Iris pigment epithelial cell (primary cell): ENCODE measurements at regions not wholly inside any gene's neighbourhood (a gene's known extent, or its start where the extent isn't known, plus 50 kb on each side); places are given as distances from the start of the nearest gene placed in this dataset.

Source experiments
- DNase-seq: peaks from one replicate; pipeline ENCODE4 v3.0.0-alpha.2; 2011; ENCODE audit warnings: low read depth

DNA sequence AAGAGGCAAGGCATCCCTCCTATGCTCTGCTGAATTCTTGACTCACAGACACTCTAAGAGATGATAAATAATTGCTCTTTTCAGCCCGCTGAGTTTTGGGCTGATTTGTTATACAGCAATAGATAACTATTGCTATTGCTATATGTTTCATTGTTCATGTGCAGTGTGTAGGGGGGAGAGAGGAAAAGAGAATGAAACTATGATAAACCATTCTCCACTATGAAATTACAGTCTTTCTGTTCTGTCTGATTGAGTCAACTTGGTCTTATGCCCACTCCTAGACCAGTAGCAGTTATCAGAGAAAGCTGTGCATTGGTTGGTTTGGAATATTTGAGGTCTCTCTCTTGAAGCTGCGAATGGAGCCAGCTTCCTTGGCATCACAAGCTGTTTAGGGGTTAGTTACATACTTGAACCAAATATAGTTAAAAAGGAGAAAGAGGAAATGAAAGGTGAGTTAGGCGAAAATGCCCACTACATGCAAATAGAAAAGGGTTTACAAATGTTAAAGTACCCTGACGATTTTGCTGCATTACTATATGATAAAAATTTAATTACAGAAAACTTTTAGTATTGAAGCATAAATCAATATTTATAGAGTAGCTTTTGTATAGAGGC, 136.3 kb upstream of the ACTBL2 start:
- DNase-seq = no peak

DNA sequence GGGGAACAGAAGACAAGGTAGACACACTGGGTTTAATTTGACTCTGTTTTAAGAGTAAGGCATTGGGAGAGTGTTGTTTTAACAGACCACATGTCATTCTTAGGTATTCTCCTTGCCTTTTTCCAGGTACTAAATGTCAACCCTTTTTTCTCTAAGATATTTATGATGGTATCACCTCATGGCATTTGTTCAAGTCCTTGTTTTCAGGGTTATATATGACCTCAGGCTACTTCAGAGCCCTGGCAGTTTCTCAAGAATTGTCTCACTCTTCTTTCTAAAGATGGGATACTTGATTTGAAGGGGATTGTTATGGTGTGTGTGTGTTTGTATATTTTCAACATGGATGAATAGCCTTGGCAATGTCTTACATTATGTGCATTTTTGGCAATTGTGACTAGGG, 131.1 kb upstream of the ACTBL2 start:
- DNase-seq = no peak

DNA sequence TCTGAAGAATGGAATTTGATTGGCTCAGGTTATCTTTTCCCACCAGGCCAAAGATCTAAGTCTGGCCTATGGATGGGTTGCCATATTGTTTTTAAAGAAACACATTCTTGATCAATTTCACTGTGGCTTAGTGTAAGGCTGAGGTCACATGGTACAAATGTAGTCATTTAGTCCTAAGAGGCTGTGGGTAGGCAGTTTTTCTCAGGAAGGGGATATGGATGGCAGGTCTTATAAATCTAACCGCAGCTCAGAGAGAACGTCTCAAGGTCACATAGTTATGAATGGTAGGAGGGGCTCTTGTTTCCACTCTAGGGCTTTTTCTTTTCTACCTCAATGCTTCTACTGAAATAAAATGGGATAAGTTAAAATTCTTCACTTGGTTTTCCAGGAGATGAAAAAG, 128.6 kb upstream of the ACTBL2 start:
- no peak for DNase-seq

DNA sequence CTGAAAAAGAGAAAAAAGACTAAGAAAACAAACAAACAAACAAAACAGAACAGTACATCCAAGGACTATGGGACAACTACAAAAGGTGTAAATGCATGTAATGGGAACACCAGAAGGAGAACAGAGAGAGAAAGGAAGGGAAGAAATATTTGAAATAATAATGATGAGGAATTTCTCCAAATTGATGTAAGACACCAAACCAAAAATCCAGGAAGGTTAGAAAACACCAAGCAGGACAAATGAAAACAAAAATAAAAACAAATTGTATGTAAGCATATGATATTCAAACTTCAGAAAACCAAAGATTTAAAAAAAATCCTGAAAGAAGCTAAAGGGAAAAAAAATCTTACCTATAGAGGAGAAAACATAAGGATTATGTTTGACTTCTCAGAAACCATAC, 125.9 kb upstream of the ACTBL2 start:
- no peak for DNase-seq

DNA sequence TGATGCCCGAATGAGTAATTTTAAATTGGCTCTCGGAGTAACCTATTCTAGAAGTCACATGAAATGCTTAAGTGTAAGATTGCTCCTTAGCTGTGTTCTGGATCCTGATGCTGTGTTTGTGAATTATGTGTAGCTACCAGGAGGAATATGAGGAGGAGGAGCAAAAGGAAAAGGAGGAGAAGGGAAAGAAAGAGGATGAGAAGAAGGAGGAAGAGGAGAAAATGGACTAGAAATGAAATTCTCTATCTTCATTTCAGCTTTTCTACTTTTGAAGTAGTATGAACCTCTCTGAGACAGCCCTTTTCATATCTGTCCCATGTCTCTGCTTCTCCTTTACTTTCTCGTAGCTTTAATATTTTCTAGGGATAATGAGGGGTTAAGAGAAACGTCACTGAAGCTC, 119.4 kb upstream of the ACTBL2 start:
- no peak for DNase-seq

DNA sequence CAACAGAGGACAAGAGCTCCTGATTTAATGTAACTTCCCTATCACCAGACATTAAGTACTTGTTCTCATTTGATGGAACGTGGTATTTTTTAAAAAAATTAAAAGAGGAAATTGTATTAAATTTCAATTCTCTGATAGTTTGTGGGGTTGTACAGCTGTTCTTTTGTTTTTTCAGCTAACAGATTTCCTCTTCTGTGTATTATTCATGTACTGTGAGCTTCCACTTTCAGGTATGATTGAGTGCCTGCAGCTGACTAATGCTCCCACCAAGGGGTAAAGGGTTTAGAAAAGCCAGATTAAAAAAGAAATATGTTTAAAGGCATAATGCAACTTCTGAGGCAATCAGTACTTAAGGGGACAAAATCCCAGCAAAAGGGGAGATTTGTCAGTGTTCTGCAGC, 117.7 kb upstream of the ACTBL2 start:
- DNase-seq = no peak

DNA sequence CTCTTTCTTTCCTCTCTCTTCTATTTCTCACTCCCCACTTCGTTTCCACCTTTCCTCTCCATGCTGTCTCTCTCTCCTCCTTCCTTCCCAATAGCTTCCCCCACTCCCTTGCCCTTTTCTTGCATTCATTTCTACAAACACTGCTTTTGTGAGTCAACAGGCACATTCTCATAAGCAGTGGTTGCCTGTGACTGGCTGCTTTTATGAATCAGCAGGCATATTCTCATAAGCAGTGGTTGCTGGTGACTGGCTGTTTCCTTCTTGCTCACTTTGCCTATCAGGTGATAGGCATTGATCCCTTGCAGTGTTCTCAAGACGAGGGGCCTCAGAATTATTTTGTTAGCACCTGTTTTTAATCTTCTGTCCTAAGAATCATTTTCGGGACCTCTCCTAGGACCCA, 116.1 kb upstream of the ACTBL2 start:
- DNase-seq = peak; percentile 89

DNA sequence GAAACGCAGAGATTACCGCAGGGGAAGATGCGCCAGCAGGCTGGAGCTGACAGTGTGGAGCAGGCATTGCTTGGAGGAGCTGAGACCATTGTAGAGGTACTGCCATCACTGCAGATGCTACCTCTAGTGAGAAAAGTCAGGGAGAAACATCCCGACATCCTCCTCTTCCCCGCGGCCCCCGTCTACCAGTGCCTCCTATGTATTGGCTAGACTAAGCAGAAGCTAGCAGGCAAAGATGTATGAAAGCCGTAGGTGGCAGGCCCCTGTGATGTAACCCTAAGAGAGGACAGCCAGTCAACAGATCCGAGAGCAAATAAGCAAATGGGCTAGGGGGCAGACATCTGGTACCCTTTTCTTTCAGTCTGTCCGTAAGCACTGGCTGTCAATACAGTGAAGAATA, 115.5 kb upstream of the ACTBL2 start:
- DNase-seq = no peak

DNA sequence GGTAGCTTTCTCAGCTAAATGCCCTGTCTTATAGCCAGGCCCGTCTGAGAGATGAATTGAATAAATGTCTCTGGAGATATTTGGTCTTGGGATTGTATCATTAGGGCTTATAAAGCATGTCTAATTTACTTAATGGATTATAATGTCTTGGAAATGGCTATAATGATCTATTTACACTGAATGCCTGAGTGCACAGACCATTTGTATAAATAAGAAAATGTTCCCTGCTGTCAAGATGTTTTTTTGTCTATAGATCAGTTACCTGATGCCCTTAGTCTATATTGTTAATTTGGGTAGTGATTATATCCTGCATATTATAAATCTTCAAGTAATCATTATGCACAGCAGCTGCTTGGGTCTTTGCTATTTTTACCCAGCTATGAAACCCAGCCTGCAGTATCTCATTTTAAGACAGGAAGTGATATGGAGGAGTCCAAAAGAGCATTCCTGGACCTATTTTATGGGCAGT, 112.9 kb upstream of the ACTBL2 start:
- no peak for DNase-seq

DNA sequence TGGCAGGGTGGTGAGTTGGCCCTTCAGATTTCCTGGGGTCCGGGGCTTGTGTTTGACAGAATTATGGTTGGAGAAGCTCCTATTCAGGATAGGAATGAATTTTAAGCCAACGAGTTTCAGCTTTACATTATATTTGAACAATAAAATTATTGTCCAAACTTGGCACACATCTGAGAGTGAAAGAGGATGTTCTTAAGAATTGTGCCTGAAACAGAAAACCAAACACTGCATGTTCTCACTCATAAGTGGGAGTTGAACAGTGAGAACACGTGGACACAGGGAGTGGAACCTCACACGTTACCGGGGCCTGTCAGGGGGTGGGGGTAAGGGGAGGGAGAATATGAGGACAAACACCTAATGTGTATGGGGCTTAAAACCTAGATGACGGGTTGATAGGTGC, 111.8 kb upstream of the ACTBL2 start:
- no peak for DNase-seq

DNA sequence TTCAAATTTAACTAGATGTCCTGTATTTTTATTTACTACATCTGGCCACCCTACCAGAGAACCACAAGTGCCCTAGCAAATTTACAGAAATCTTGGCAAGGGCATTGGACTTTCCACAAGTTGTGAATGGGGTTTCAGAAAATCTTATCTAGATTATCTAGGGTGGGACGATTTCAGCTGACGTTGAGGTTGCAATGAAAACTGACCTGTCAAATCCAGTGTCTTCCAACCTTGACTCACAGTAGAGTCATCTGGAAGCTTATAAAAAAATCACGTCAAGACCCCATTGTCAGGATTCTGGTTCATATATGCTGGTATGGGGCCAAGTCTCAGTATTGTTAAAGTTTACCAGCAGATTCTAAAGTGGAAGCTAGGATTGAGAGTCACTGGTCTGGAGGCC, 109.6 kb upstream of the ACTBL2 start:
- no peak for DNase-seq

DNA sequence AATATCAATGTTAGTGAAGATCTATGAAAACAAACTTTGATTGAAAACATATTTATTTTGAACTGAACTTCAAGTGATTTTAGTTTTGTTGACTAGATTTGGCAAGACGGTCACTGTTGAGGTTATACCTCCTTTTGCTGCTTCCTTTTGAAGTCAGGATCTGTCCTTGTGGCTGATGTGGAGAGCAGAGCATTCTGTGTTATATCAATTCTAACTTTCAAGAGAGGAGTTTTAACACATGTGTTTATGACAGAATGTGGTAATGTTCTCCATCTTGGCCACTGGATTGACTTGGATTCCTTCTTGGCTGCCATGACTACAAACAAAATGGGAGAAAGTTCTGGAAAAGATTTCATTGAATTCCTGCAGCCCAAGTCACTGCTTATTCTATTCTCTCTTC, 104.0 kb upstream of the ACTBL2 start:
- no peak for DNase-seq

DNA sequence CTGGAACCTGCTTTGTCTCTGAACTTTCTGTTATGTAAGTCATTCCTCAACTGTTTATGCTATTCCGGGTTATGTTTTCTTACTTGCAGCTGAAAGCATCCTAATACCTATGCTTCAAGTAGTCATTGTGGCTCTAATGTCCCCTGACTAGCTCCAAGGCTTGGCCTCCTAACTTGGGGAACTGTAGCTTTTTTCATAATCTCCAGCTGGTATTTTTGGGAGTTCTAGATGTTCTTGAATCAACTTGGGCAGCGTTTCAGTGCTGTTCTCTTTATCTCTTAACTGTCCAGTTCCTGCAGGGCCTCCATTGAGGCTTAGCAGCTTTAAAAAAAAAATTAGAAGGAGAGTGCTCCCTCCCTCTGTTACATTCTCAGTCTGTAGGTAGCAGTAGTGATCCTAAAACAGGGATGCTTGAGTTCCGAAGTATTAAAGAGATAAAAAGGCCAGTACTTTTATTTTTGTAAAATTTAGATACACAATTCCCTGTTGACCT, 100.0 kb upstream of the ACTBL2 start:
- no peak for DNase-seq

DNA sequence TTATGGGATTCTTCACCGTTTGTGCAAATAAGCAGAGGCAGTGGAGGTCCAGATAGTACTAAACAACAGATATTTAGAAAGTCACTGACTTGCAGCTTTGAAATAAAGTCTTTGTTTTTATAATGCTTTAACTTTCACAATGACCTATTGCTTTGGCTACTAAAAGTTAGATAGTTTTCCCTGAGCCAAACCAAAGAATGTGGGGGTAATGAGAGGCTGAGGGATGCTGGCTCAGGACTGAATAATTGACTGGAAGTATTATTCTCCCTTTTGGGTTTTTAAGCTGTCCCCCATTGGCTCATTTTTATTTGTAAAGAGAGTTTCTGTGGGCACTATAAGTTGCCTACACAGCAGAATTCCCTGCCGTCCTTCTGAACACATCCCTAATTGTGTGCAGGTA, 99.2 kb upstream of the ACTBL2 start:
- DNase-seq = no peak

DNA sequence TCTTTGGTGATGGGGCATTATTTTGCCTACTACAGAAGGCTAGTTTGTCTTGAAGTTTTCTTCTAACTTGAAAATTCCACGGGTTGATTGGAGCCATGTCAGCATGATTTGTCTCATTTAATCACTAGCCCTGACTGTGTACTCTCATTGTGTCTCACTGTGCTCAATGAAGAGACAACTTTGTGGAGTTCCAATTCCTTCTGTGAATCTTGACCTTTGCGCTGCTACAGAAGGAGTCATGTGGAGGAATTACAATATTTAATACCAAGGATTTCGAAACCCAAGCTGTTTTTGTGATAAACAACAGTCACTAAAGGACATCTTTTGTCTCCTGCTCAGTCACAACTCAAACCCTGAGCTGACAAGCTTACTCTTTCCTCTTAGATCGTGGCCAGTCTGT, 98.6 kb upstream of the ACTBL2 start:
- DNase-seq = no peak

DNA sequence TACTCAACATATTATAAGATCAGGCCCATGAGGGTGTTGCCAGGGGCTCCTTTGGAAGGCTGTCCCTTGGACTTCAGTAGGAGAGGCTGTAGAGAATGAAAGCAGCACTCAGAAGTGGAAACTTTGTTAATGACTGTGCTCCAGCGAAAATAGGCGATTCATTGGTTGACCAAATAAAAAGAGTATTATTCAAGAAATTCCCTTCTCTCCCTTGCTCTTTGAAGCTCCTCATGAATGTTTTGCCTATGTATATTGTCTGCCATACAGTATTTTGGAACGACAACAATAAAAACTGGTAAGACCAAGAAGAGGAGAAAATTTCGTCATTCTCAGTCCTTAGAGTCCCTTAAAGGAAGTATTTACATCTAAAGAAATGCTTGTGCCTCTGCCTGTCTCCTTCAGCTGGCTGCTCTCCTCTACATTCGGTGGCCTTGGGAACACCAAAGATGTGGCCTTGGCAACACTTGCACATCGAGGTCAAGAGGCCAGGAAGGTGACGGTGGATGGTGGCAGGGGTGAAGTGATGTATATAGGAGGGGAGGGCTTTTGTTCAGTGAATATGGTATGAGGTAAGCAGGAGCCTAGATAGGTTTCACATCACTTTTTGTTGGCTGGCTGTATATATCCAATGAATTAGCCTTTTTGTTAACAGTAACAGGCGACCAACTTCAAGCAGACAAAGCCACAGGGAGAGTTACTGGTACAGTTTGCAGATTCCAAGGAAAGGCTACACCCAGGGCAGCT, 95.0 kb upstream of the ACTBL2 start:
- DNase-seq = no peak

DNA sequence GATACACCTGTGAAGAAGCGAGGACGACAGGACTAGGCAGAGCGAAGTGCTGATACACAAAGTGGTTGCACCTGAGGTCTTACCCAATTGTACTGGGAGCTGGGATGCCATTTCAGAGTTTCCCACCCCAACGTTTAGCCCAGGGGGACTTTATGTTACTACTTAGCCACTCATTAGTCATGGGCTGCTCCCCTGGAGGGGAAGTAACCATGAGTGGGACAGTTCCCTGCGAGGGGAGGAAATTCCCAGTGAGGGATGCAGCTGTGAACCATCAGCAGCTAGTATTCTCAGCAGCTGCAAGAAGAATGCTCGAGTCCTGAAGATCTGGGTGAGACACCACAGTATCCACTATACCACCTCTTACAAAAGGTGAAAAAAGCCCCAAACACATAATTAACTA, 93.7 kb upstream of the ACTBL2 start:
- DNase-seq = no peak

DNA sequence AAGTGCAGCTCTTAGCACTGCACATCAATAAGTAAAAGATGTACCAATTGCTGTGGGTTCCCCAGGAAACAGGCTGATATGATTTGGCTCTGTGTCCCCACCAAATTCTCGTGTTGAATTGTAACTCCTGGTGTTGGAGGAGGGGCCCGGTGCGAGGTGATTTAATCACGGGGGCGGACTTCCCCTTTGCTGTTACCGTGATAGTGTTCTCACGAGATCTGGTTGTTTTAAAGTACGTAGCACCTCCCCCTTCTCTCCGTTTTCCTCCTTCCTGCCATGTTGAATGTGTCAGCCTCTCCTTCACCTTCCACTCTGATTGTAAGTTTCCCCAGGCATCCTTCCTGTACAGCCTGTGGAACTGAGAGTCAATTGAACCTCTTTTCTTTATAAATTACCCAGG, 93.2 kb upstream of the ACTBL2 start:
- no peak for DNase-seq

DNA sequence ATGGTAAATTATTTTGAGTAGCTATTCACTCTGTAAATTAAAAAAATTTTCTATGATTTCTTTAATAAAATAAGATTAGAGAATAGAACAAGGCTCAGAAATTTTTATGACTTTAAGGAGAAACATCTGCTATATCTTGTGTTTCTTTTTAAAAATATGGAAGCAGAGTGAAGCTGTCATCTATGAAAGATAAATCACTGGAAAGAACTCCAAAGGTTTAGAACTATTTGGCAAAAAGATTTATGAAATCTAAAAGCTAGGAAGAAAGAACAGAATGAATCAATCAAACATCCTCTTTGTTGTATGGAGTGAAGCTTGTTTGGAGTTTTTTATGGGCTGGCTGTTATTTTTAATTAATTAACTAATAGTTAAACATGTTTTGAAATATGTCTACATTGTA, 89.8 kb upstream of the ACTBL2 start:
- DNase-seq = no peak

DNA sequence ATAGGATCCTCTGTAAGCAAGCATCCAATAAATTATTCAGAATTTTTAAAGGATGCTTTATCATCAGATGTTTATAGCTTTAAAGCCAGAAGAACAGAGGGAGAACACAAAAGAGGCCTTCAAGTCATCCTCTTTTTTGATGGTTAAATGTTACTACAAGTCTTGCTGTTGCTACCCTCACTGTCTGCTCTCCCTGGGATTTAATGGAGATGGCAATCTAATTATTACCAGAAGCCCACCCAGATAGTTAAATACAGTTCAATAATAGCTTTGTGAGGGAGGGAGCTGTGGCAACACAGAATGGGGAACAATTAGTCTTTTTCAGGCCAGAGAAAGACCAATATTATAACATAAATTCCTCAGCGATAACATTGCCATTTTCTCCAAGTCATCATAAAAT, 87.0 kb upstream of the ACTBL2 start:
- no peak for DNase-seq

DNA sequence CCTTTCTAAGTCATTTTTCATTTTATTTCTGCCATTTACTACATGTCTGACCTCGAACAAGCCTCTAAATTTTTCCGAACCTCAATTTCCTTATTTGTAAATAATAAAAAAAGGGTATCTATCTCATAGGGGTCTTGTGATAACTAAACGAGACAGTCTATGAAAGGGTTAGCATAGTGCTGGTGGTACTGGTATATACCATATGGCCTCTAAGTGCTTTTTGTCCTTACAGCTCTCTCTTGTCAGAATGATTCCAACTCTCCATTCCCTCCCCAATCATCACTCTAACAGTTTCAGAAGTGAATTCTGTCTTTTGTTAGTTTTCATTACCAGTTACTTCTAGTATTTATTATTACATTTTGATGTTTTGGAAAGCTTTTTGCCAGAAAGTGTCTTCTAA, 85.5 kb upstream of the ACTBL2 start:
- no peak for DNase-seq

DNA sequence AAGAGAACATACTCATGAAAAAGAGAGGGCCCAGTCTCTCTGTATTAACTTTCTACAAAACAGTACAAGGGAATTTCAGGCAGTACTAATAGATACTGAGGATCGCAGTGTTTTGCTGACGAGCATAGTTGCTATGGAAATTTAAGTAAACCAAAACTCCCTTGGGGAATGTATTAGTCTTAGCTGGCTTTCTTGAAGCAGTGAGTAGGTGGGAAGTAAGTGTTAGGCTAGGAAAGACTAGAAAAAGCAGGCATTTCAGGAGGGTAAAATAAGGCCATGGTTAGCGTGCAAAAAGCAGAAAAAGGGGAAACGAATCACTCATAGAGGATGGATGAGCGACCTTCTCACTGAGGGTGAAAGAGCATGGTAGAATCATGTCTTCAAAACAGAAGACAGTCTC, 84.3 kb upstream of the ACTBL2 start:
- peak; percentile 69 for DNase-seq

DNA sequence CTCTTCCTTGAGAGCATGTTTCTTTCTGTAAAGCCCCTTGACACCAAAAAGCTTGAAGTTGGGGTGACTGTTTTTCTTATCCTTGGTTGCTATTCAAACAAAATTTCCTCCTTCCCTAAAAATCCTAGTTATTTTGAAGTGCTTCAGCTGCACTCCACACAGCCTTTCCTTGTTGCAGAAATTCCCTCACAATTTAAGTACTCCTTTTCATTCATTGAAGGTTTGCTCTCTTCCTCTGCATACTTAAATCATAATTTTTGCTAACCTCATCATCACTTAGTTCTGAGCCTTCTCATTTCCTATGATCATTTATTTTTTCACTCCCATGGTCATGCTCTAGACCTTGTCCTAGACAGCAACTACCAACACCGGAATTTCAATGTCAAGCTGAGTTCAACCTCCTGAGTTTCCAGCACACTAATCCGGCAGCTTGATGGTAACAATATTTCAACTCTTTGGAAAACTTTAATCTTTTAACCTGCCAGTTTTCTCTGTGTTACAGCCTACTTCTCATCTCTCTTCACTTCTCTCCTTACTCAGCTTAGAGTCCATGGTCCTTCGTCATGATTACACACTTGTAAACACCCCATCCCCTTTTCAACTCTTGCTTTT, 78.7 kb upstream of the ACTBL2 start:
- DNase-seq = peak; percentile 25
